Activated naive CD8-positive, alpha-beta T cell treated with anti-CD3 and anti-CD28 coated beads, Interleukin-2, amount 10 ng/mL, durations not matched to agents 7 days and 5 days (primary cell): ENCODE measurements at regions not wholly inside any gene's neighbourhood (a gene's known extent, or its start where the extent isn't known, plus 50 kb on each side); places are given as distances from the start of the nearest gene placed in this dataset.
"Not testable (repeated sequence)": the region's sequence is repeated elsewhere in the genome, so short reads cannot be mapped to it uniquely, and the experiment has no call there.

Experiments used
- ATAC-seq: fragments of 150-1000 bp; cut with Tn5 transposase; one replicate; pipeline ENCODE4 v1.10.0; 2021; ENCODE audit warnings: low read depth, moderate library complexity
- POLR2A ChIA-PET: fragments of 350-600 bp; sonication (Branson Sonifier 250); formaldehyde crosslinking; loops from one replicate; lab custom pipeline; 2021; ENCODE audit warnings: antibody characterized with exemption; lab: Charles Lee
- DNase-seq: peaks from one replicate; pipeline ENCODE4 v3.0.0; 2021
- H3K27ac Mint-ChIP-seq: one replicate; pipeline ENCODE4 v1.8.0; 2022; ENCODE audit warnings: mild to moderate bottlenecking, mixed read lengths
- H3K27me3 Mint-ChIP-seq: one replicate; pipeline ENCODE4 v1.8.0; 2022; ENCODE audit warnings: mild to moderate bottlenecking, moderate library complexity, mixed read lengths
- H3K36me3 Mint-ChIP-seq: one replicate; pipeline ENCODE4 v1.8.0; 2021; ENCODE audit warnings: mild to moderate bottlenecking, mixed read lengths
- H3K4me1 Mint-ChIP-seq: one replicate; pipeline ENCODE4 v1.8.0; 2021; ENCODE audit warnings: mixed read lengths
- H3K4me3 Mint-ChIP-seq: one replicate; pipeline ENCODE4 v1.8.0; 2022; ENCODE audit warnings: mild to moderate bottlenecking, moderate library complexity, mixed read lengths
- H3K9me3 Mint-ChIP-seq: one replicate; pipeline ENCODE4 v1.8.0; 2021; ENCODE audit warnings: mixed read lengths

DNA sequence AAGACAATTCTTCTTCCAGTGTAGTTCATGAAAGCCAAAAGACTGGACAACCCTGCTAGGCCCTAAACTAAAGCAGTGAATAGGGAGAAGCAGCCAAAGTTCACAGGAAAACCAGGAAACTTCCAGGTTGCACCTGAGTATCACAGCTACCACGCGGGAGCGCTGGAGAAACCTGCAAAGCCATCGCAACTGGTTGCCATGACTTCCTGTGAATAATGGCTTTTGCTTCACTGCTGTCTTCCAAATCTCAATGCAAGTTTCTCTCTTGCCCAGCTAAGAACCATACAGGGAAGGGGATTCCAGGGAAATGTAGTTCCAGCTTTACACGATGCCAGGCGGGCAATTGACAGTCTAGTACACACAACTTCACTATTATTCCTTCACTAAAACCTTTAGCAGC is 114.1 kb downstream of the GXYLT1 start:
- ATAC-seq, result no peak
- POLR2A ChIA-PET, result no interaction called here
- Mint-ChIP-seq H3K9me3 (no peaks in the 10 kb centered on the region), H3K4me1 (no peaks in the 10 kb centered on the region), H3K27me3 (peaks cover 2% of the 10 kb centered on the region), H3K4me3 (no peak overlapping the region), H3K27ac (no peak overlapping the region), H3K36me3 (no peaks in the 10 kb centered on the region)
- DNase-seq, result no peak

DNA sequence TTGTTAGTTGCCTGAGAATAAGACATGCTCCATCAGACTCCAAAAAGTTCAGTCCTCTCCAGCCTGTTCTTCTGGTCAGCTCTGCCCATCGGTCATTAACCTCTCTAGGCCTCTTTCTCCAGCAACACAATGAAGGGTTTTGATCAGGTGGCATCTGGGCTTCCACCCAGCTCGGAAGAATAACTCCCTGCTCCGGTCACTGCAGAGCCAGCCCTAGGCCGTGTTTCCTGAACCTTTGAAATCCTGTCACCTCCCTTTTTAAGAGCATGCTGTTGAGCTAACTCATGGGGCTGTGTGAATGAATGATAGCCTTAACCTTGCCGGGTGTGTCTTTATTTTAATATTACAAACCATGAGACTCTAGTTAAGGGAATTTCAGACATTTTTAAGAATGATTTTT is 117.1 kb downstream of the GXYLT1 start:
- Mint-ChIP-seq H3K36me3 (no peaks in the 10 kb centered on the region), H3K4me3 (no peak overlapping the region)
- ATAC-seq, result no peak

DNA sequence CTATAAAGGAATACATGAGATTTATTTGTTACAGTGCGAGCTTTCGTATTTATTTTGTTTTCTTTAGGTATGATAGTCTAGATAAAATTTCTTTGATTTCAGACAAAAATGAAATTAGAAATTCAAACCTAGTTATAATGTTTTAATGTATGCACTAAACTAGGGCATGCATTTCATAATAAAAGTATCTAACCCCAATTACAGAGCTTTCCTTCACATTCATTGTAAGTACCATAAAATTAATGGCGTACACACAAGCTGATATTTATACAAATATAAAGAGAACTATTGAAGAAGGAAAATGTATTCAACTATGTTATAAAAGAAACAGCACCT is 120.2 kb downstream of the GXYLT1 start:
- ATAC-seq (no peak), DNase-seq (no peak)
- POLR2A ChIA-PET, result no interaction called here
- H3K27me3 Mint-ChIP-seq, result peaks cover 9% of the 10 kb centered on the region
- H3K9me3 Mint-ChIP-seq, result no peaks in the 10 kb centered on the region
- peaks cover 5% of the 10 kb centered on the region for H3K4me1 Mint-ChIP-seq
- no peaks in the 10 kb centered on the region for H3K36me3 Mint-ChIP-seq
- peak overlapping the region; percentile 71 for H3K4me3 Mint-ChIP-seq
- H3K27ac Mint-ChIP-seq, result no peak overlapping the region

More for the DNA sequence above, 117.1 kb downstream of the GXYLT1 start:
- Mint-ChIP-seq H3K4me1 (peaks cover 5% of the 10 kb centered on the region), H3K27ac (no peak overlapping the region), H3K9me3 (no peaks in the 10 kb centered on the region), H3K27me3 (peaks cover 5% of the 10 kb centered on the region)
- POLR2A ChIA-PET, result no interaction called here
- DNase-seq, result no peak

DNA sequence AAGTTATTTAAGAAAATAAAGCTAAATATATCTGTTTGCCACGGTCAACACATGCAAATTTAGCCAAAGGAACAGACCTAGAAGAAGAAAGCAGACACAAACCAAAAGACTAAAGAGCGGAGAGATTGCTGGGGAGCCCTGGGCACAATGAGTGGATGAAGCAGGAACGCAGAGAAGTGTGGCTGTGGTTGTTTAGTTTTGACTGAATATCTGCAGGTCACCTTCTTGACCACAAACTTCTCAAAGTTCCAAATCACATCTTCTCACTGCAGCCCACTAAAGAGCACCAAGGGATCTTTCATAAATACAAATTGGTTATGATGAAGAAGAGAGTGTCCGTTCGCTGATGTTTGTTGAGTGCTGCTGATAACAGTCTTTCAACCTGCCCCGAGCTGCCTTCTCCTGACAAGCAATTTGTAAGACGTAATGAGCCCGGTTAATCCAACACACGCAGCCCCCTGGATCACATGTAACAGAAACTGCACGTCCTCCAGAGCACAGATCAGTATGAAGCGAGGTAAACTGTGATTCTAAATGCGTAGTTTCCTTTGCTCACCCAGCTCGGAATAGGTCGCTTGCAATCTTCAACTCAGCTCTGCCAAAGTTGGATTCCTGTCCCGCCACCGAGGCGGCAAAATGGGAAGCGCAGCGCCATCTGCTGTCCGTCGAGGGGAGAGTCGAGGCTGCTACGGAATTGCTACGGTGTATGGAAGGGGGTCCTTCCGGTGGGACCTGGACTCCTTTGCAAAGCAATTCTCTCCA is 120.8 kb downstream of the GXYLT1 start:
- Mint-ChIP-seq H3K4me3 (peak overlapping the region; percentile 71), H3K9me3 (no peaks in the 10 kb centered on the region), H3K4me1 (peaks cover 5% of the 10 kb centered on the region), H3K27me3 (peaks cover 9% of the 10 kb centered on the region), H3K36me3 (no peaks in the 10 kb centered on the region), H3K27ac (no peak overlapping the region)
- peak; percentile 80 for DNase-seq
- ATAC-seq, result peak; percentile 83
- POLR2A ChIA-PET, result no interaction called here

DNA sequence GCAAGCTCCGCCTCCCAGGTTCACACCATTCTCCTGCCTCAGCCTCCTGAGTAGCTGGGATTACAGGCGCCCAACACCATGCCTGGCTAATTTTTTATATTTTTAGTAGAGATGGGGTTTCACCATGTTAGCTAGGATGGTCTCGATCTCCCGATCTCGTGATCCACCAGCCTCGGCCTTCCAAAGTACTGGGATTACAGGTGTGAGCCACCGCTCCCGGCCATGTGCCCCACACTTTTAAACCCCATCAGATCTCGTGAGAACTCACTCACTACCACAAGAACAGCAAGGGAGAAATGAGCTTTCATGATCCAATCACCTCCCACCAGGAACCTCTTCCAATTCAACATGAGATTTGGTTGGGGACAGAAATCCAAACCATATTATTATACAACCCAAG is 122.7 kb downstream of the GXYLT1 start:
- H3K4me3 Mint-ChIP-seq, POLR2A ChIA-PET, H3K36me3 Mint-ChIP-seq, H3K27ac Mint-ChIP-seq, DNase-seq, H3K4me1 Mint-ChIP-seq, H3K9me3 Mint-ChIP-seq, ATAC-seq, H3K27me3 Mint-ChIP-seq: not testable (repeated sequence)

DNA sequence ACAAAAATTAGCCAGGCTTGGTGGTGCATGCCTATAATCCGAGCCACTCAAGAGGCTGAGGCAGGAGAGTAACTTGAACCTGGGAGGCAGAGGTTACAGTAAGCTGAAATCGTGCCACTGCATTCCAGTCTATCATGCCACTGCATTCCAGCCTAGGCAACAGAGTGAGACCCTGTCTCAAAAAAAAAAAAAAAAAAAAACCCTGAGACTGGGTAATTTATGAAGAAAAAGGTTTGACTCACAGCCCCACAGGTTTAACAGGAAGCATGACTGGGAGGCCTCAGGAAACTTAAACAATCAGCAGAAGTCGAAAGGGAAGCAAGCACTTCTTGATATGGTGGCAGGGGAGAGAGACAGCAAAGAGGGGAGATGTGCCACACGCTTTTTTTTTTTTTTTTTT is 123.2 kb downstream of the GXYLT1 start:
- Mint-ChIP-seq H3K4me3 (no peak overlapping the region), H3K4me1 (peaks cover 5% of the 10 kb centered on the region), H3K36me3 (no peaks in the 10 kb centered on the region), H3K27me3 (peaks cover 9% of the 10 kb centered on the region), H3K9me3 (no peaks in the 10 kb centered on the region), H3K27ac (no peak overlapping the region)
- DNase-seq (no peak), ATAC-seq (no peak)
- POLR2A ChIA-PET, result no interaction called here

DNA sequence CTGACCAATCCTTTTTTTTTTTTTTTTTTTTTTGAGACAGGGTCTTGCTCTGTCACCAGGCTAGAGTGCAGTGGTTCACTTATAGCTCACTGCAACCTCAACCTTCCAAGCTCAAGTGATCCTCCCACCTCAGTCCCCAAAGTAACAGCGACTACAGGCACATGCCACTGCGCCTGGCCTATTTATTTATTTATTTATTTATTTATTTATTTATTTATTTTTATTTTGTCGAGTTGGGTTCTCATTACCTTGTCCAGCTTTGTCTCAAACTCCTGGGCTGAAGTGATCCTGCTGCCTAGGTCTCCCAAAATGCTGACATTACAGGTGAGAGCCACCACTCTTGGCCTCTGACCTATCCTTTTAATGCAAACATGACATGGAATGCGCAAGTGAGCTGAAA is 124.4 kb downstream of the GXYLT1 start:
- no peak overlapping the region for H3K4me3 Mint-ChIP-seq
- H3K27me3 Mint-ChIP-seq, result peaks cover 9% of the 10 kb centered on the region
- no peaks in the 10 kb centered on the region for H3K36me3 Mint-ChIP-seq
- POLR2A ChIA-PET, result no interaction called here
- DNase-seq, result no peak
- H3K9me3 Mint-ChIP-seq, result no peaks in the 10 kb centered on the region
- no peak overlapping the region for H3K27ac Mint-ChIP-seq
- H3K4me1 Mint-ChIP-seq, result peaks cover 5% of the 10 kb centered on the region
- ATAC-seq, result no peak

DNA sequence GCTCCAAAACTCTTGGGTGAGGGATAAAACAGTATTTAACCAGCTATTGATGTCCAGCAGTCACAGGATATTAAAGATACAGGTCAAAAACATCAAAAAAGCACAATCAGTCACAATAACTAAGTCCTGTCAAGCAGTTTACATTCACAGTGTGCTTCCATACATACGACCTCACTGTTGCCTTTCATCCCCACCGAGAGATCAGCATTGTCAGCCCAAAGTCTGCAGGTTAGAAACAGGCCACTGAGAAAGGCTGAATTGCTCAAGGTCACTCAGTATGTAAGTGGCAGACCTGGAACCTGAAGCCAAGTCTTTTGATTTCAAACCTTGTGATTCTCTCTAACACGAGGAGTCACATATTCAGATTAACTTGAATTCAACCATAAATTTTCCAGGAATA is 124.9 kb downstream of the GXYLT1 start:
- no peak overlapping the region for H3K27ac Mint-ChIP-seq
- peaks cover 9% of the 10 kb centered on the region for H3K27me3 Mint-ChIP-seq
- POLR2A ChIA-PET, result no interaction called here
- peaks cover 5% of the 10 kb centered on the region for H3K4me1 Mint-ChIP-seq
- no peak overlapping the region for H3K4me3 Mint-ChIP-seq
- DNase-seq (no peak), ATAC-seq (no peak)
- H3K9me3 Mint-ChIP-seq, result no peaks in the 10 kb centered on the region
- H3K36me3 Mint-ChIP-seq, result no peaks in the 10 kb centered on the region

DNA sequence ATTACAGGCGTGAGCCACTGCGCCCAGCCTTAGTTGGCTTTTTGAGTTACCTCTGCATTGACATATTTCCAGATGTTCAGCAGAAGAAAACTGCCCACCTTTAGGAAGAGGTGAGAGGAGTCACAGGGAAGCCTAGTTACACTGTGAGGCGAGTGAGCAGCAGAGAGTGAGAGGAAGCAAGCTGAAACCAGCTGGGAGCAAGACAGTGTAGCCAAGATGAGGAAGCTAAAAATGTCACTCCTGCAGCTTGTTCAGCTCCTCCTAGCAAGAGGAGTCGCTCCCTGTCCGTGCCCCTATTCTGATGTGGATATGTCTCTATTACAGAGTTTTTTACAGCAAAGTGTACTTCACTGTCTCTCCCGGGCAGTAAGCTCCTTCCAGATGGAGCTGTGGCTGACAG is 127.6 kb downstream of the GXYLT1 start:
- POLR2A ChIA-PET, result no interaction called here
- no peak for ATAC-seq
- no peak for DNase-seq
- no peaks in the 10 kb centered on the region for H3K36me3 Mint-ChIP-seq
- H3K4me1 Mint-ChIP-seq, result no peaks in the 10 kb centered on the region
- no peak overlapping the region for H3K27ac Mint-ChIP-seq
- H3K27me3 Mint-ChIP-seq, result peaks cover 4% of the 10 kb centered on the region
- no peaks in the 10 kb centered on the region for H3K9me3 Mint-ChIP-seq
- no peak overlapping the region for H3K4me3 Mint-ChIP-seq

DNA sequence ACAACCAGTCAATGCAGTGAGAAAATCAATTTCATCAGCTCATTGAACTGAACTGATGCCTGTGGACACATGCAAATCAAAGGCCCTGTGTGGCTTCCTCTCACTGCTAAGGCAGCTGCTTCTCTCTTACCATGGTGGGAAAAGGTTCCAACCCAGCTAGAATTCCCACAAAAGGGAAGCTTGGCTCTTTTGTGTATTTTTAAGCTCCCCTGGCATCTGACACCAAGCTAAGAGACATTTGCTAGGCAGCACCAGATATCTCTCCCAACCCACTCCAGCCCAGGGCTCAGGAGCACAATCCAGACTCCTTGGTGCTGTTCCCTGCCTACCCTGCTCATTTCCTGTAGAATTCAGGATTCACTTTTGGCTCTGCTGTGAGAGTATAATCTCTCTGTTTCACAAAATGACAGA is 129.6 kb downstream of the GXYLT1 start:
- Mint-ChIP-seq H3K27ac (no peak overlapping the region), H3K36me3 (no peaks in the 10 kb centered on the region), H3K27me3 (peaks cover 4% of the 10 kb centered on the region), H3K4me3 (no peak overlapping the region), H3K9me3 (no peaks in the 10 kb centered on the region), H3K4me1 (no peaks in the 10 kb centered on the region)
- DNase-seq (no peak), ATAC-seq (no peak)
- POLR2A ChIA-PET, result no interaction called here

DNA sequence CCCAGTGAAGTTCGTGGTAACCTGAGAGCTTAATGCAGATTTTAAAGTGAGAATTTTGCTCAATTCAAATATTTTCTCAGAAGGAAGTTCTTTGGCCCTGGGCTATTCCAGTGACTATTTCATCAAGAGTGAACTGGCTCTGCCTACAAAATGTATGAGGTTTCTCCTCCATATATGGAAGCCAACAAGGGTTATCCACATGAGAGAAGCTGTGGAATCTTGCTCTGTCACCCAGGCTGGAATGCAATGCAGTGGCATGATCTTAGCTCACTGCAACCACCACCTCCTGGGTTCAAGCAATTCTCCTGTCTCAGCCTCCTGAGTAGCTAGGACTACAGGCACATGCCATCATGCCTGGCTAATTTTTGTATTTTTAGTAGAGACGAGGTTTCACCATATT is 132.2 kb downstream of the GXYLT1 start:
- H3K9me3 Mint-ChIP-seq, result not testable (repeated sequence)

DNA sequence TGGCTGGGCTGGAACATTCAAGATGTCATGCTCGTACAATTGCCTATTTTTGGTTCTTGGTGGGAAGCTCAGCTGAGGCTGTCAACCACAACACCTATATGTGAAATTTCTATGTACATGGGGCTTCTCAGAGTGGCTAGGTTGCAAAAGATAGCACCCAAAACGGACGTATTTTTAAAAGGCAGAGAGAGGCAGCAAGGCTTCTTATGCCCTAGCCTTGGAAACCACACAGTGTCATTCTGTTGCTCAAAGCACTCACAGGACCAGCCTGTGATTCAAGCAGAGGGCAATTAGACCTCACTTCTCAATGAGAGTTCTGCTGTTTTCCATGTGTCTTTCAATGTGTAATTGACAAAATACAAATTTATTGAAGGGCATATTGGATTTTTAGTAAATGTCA is 134.0 kb downstream of the GXYLT1 start:
- no peaks in the 10 kb centered on the region for H3K4me1 Mint-ChIP-seq
- H3K27me3 Mint-ChIP-seq, result peaks cover 3% of the 10 kb centered on the region
- H3K9me3 Mint-ChIP-seq, result no peaks in the 10 kb centered on the region
- DNase-seq (no peak), ATAC-seq (no peak)
- H3K4me3 Mint-ChIP-seq, result no peak overlapping the region
- H3K36me3 Mint-ChIP-seq, result no peaks in the 10 kb centered on the region
- POLR2A ChIA-PET, result no interaction called here
- H3K27ac Mint-ChIP-seq, result no peak overlapping the region

More for the DNA sequence above, 132.2 kb downstream of the GXYLT1 start:
- POLR2A ChIA-PET, H3K27ac Mint-ChIP-seq, H3K4me1 Mint-ChIP-seq, H3K4me3 Mint-ChIP-seq, ATAC-seq, H3K27me3 Mint-ChIP-seq, DNase-seq, H3K36me3 Mint-ChIP-seq: not testable (repeated sequence)

DNA sequence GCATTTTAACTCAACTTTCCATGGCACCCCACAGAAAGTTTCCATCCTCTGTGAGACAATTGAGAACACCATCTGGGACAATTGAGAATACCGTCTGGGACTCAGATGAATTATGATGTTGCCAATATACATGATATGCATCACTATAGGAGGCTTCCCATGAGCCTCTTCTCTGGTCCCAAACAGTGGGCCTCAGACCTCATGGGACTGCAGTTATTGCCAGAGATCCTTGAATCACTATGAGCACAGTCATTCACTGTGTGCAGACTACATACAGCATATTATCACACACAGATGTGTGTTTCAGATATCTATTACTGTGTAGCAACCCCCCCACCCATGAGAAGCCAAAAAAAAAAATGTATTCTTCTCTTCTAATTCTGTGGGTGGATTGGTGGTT is 134.4 kb downstream of the GXYLT1 start:
- peaks cover 4% of the 10 kb centered on the region for H3K27me3 Mint-ChIP-seq
- H3K36me3 Mint-ChIP-seq, result no peaks in the 10 kb centered on the region
- H3K4me1 Mint-ChIP-seq, result no peaks in the 10 kb centered on the region
- H3K4me3 Mint-ChIP-seq, result no peak overlapping the region
- H3K9me3 Mint-ChIP-seq, result no peaks in the 10 kb centered on the region
- ATAC-seq (no peak), DNase-seq (no peak)
- no peak overlapping the region for H3K27ac Mint-ChIP-seq
- POLR2A ChIA-PET, result no interaction called here

DNA sequence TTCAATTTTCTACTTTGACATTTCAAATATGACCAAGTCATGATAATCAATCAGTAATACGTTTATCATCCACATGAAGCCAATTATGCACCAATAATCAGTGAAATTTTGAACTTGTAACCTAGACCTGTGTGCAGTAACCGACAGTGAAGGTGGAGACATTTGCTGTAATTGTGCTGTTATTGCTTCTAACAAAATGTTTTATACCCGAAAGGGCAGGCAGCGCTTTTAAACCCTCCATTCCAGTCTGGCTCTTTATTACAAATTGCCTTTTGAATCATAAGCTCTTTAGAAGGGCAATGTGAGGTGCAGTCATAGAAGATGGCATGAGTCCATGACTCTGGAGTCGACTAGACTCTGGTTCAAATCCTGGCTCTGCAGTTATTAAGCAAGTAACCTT is 135.7 kb downstream of the GXYLT1 start:
- Mint-ChIP-seq H3K4me1 (no peaks in the 10 kb centered on the region), H3K9me3 (no peaks in the 10 kb centered on the region), H3K36me3 (no peaks in the 10 kb centered on the region), H3K27ac (no peak overlapping the region), H3K4me3 (no peak overlapping the region), H3K27me3 (peaks cover 4% of the 10 kb centered on the region)
- POLR2A ChIA-PET, result no interaction called here
- DNase-seq, result no peak
- ATAC-seq, result no peak

DNA sequence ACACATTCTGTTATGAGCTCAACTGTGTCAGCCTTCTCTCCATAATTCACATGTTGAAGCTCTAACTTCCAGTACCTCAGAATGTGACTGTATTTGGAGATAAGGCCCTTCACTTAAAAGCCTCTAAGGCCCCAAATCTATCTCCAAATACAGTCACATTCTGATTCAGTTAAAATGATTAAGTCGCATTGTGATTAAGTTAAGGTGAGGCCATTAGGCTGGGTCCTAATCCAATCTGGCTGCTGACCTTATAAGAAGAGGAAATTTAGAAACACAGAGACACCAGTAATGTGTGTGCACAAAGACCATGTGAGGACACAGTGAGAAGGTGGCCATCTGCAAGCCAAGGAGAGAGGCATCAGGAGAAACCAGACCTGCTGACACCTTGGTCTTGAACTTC is 141.6 kb downstream of the GXYLT1 start:
- no peaks in the 10 kb centered on the region for H3K4me1 Mint-ChIP-seq
- H3K9me3 Mint-ChIP-seq, result no peaks in the 10 kb centered on the region

More for the DNA sequence above, 141.6 kb downstream of the GXYLT1 start:
- DNase-seq (no peak), ATAC-seq (no peak)
- Mint-ChIP-seq H3K36me3 (no peaks in the 10 kb centered on the region), H3K4me3 (no peak overlapping the region), H3K27ac (no peak overlapping the region), H3K27me3 (peaks cover 7% of the 10 kb centered on the region)
- POLR2A ChIA-PET, result no interaction called here
